ENCODE measurements at regions not wholly inside any gene's neighbourhood (a gene's known extent, or its start where the extent isn't known, plus 50 kb on each side); places are given as distances from the start of the nearest gene placed in this dataset.
"Not testable (repeated sequence)": the region's sequence is repeated elsewhere in the genome, so short reads cannot be mapped to it uniquely, and the experiment has no call there.

GRCh38 chr11:92457250-92457649 is 232.6 kb downstream of the FAT3 start:
- ATAC-seq (no peak), DNase-seq (no peak)
- intact Hi-C loops (cut with micrococcal nuclease), result no loop called here

GRCh38 chr11:92458486-92458885 is 233.9 kb downstream of the FAT3 start:
- DNase-seq, result no peak
- no peak for ATAC-seq
- intact Hi-C loops (cut with micrococcal nuclease), result no loop called here

- intact Hi-C loops (cut with micrococcal nuclease), result no loop called here
- ATAC-seq (no peak), DNase-seq (no peak)
Observed at GRCh38 chr11:92460213-92460612, 235.6 kb downstream of the FAT3 start.

DNA sequence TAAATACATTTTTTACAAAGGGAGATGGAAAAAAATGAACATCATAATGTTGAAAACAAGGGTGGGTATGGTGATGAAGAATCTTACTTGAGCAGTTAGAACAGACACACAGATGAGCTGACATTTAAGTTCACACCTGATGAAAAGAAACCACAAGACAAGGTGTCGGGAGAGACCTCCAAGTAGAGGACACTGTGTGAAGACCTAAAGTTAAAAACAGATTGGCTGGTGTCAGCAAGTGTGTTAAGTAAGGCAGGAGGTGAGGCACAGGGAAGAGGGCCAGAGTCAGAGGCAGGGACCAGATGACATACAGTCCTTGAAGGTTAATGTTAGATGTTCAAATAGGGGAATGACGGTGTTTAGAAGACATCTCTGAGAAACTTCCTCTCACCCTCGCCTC is 236.8 kb downstream of the FAT3 start:
- DNase-seq (no peak), ATAC-seq (no peak)
- intact Hi-C loops (cut with micrococcal nuclease), result no loop called here

DNA sequence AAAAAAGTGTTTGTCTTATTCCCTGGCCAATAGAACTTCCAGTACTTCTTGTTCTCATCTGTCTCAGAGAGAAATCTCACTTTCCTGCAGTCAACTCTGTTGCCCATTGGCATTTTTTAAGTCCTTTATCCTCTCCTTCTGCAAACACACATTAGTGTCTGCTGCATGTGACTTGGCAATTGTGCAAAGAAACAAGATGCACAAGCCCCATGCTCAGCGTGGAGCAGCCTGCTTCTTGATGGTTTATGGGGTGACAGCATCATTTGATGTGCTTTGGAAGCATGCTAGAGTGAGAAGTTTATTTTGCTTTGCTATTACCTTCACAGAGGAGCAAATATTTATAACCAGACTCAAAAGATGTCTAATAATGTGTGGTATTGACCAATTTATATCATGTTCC is 238.2 kb downstream of the FAT3 start:
- no peak for ATAC-seq
- intact Hi-C loops (cut with micrococcal nuclease), result no loop called here
- DNase-seq, result no peak

GRCh38 chr11:92464822-92465221 is 240.2 kb downstream of the FAT3 start:
- ATAC-seq (no peak), DNase-seq (no peak)
- intact Hi-C loops (cut with micrococcal nuclease), result no loop called here

DNA sequence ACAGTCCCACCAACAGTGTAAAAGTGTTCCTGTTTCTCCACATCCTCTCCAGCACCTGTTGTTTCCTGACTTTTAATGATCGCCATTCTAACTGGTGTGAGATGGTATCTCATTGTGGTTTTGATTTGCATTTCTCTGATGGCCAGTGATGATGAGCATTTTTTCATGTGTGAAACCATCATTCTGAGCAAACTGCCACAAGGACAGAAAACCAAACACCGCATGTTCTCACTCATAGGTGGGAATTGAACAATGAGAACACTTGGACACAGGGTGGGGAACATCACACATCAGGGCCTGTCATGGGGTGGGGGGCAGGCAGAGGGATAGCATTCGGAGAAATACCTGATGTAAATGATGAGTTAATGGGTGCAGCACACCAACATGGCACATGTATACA is 240.8 kb downstream of the FAT3 start:
- intact Hi-C loops (cut with micrococcal nuclease); ATAC-seq; DNase-seq: not testable (repeated sequence)

DNA sequence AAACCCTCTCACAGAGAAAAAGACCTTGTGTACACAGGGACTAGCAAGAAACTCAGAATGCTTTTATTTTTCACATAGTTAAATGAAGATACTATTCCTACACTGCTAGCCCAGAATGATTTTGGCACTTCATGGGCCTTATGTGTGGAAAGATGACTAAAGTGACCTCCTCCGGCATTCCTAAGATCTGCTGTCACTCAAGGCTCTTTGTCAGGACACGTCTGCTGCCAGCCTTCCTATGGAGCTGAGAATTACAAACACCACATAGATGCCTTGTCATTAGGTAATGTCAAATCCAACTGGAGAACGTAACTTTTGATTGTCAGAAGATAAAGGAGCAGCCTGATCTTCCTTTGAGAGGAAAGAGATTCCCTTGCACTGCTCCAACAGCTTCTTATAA is 249.1 kb downstream of the FAT3 start:
- no peak for DNase-seq
- intact Hi-C loops (cut with micrococcal nuclease), result no loop called here
- no peak for ATAC-seq

DNA sequence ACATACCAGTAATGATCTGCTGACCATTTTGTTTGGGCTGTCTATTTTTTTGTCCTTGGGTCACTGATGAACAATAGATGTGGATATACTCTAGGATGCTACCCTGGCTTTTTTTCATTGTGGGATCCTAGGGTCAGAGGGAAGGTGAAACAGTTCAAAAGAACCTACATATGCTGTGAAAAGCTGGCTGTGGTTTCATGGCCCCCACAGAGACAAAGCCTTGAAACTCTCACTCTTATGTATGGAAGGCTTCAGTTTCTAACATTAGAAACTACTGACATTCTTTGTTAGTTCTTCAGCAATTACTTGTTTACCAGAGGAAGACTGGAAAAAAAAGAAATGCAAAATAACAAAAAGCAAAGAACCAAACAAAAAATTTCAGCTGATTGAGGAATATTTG is 250.7 kb downstream of the FAT3 start:
- intact Hi-C loops (cut with micrococcal nuclease), result no loop called here
- ATAC-seq (no peak), DNase-seq (no peak)

GRCh38 chr11:92475819-92476218 is 251.2 kb downstream of the FAT3 start:
- ATAC-seq (no peak), DNase-seq (no peak)
- intact Hi-C loops (cut with micrococcal nuclease), result no loop called here

- intact Hi-C loops (cut with micrococcal nuclease), result no loop called here
- DNase-seq (no peak), ATAC-seq (no peak)
Observed at GRCh38 chr11:92477686-92478085, 253.1 kb downstream of the FAT3 start.

- no peak for ATAC-seq
- intact Hi-C loops (cut with micrococcal nuclease), result no loop called here
- no peak for DNase-seq
Observed at GRCh38 chr11:92480499-92480898, 255.9 kb downstream of the FAT3 start.

- intact Hi-C loops (cut with micrococcal nuclease), result no loop called here
- no peak for DNase-seq
- ATAC-seq, result no peak
Observed at GRCh38 chr11:92482492-92483060, 258.0 kb downstream of the FAT3 start.

- no peak for ATAC-seq
- no peak for DNase-seq
- intact Hi-C loops (cut with micrococcal nuclease), result no loop called here
Observed at GRCh38 chr11:92484570-92484969, 260.0 kb downstream of the FAT3 start.

GRCh38 chr11:92489826-92490399 is 265.3 kb downstream of the FAT3 start:
- ATAC-seq, result no peak
- no peak for DNase-seq
- intact Hi-C loops (cut with micrococcal nuclease), result no loop called here

- ATAC-seq, result no peak
- intact Hi-C loops (cut with micrococcal nuclease), result no loop called here
- no peak for DNase-seq
Observed at GRCh38 chr11:92492372-92492771, 267.8 kb downstream of the FAT3 start.

DNA sequence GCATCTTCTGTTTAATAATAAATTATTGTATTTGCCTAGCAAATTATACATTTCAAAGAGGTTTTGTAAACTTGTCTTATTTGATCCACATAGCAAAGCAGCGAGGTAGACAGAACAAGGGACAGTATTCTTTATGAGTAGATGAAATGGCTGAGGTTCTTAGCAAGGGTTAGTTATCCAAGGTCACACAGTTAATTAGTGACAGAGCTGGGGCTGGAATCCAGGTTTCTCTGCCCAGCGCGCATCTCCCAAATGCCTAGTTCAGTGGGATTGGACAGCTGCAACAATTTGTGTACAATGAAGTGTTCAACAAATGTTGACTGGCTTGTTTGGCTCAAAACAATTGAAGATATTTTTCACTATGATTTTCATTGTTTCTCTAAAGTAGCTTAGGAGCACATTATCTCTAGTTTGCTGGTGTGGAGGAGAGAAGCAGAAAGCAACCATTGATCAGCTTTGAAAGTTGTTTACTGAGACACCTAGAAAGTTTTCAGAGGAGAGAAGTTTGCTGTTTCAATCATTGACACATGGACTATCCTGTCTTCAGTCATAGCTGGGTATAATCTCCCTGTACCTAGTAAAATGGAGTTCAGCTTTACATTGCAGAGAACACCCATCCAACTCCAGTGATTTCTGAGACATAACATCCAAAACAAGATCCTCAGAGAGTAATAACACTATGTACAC is 270.6 kb downstream of the FAT3 start:
- intact Hi-C loops (cut with micrococcal nuclease), result no loop called here
- DNase-seq (no peak), ATAC-seq (no peak)

GRCh38 chr11:92500453-92500852 is 275.8 kb downstream of the FAT3 start:
- intact Hi-C loops (cut with micrococcal nuclease), result no loop called here
- ATAC-seq (no peak), DNase-seq (no peak)

GRCh38 chr11:92501066-92501739 is 276.6 kb downstream of the FAT3 start:
- ATAC-seq, result no peak
- intact Hi-C loops (cut with micrococcal nuclease), result no loop called here
- DNase-seq, result no peak

GRCh38 chr11:92504004-92504403 is 279.4 kb downstream of the FAT3 start:
- intact Hi-C loops (cut with micrococcal nuclease), result no loop called here
- no peak for DNase-seq
- ATAC-seq, result no peak

DNA sequence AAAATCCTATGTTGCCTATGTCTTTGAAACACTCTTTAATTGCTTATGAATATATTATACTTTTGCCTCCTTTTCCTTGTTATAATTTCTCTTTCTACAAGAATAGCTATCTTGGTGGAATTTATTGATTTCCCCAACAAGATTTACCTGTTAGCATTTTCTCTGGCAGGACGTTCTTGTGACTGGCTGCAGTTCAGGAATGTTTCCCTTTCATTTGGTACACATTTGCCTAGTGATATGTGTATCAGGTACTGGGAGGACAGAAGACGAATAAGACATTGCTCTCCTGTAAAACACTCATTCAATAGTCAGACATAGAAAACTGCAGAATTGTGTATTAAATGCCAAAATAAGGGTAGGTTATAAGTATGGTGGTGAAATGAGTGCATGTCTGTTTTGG is 279.9 kb downstream of the FAT3 start:
- intact Hi-C loops (cut with micrococcal nuclease), result no loop called here
- DNase-seq (no peak), ATAC-seq (no peak)
